ENCODE measurements at regions not wholly inside any gene's neighbourhood (a gene's known extent, or its start where the extent isn't known, plus 50 kb on each side); places are given as distances from the start of the nearest gene placed in this dataset.

DNA sequence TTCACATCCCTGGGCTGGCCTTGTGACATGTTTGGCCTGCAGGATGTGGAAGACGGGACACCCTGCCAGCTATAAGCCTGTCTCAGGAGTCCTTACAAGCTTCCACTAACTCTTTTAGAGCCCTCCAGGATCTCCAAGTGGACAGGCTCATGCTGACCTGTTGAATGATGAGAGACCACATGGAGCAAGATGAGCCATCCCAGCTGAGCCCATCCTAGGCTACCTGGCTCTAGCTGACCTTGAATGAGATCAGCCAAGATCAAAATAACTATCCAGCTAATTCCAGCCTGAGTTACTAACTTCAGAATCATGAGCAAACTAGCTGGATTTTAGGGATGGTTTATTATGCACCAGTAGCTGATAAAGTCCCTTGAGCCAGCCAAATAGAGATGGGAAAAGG lies 169.5 kb downstream of the TFAP2C start:
- TF ChIP-seq, protein P1, sequence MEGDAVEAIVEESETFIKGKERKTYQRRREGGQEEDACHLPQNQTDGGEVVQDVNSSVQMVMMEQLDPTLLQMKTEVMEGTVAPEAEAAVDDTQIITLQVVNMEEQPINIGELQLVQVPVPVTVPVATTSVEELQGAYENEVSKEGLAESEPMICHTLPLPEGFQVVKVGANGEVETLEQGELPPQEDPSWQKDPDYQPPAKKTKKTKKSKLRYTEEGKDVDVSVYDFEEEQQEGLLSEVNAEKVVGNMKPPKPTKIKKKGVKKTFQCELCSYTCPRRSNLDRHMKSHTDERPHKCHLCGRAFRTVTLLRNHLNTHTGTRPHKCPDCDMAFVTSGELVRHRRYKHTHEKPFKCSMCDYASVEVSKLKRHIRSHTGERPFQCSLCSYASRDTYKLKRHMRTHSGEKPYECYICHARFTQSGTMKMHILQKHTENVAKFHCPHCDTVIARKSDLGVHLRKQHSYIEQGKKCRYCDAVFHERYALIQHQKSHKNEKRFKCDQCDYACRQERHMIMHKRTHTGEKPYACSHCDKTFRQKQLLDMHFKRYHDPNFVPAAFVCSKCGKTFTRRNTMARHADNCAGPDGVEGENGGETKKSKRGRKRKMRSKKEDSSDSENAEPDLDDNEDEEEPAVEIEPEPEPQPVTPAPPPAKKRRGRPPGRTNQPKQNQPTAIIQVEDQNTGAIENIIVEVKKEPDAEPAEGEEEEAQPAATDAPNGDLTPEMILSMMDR (IDR thresholded peaks at IDR 0.05; ENCODE audit: low read depth, low read length, poor library complexity, severe bottlenecking): no peak
- TF ChIP-seq EZH2phosphoT487 (IDR thresholded peaks at IDR 0.05; ENCODE audit: borderline replicate concordance, low read length): no peak
